GM20000 (cell line): ENCODE measurements at regions not wholly inside any gene's neighbourhood (a gene's known extent, or its start where the extent isn't known, plus 50 kb on each side); places are given as distances from the start of the nearest gene placed in this dataset.

Experiments
- DNase-seq: peaks from one replicate; pipeline ENCODE4 v3.0.0; 2012; ENCODE audit warnings: low spot score
- CTCF ChIP-seq: IDR thresholded peaks from 2 replicates; pipeline ENCODE4 v1.5.1; 2012; ENCODE audit warnings: mild to moderate bottlenecking, control low read depth; ENCODE audit errors: extremely low read depth, missing control alignments

- DNase-seq: no peak
Observed at GRCh38 chr12:67460388-67460787, 188.2 kb upstream of the DYRK2 start.

GRCh38 chr12:67468549-67469245 is 179.8 kb upstream of the DYRK2 start:
- no peak for DNase-seq
- no peak for TF ChIP-seq CTCF

More at GRCh38 chr12:67460388-67460787, 188.2 kb upstream of the DYRK2 start:
- no peak for TF ChIP-seq CTCF

GRCh38 chr12:67469666-67470065 is 178.9 kb upstream of the DYRK2 start:
- no peak for TF ChIP-seq CTCF
- no peak for DNase-seq

- DNase-seq: no peak
- no peak for TF ChIP-seq CTCF
Observed at GRCh38 chr12:67471810-67472209, 176.7 kb upstream of the DYRK2 start.

GRCh38 chr12:67472539-67472938 is 176.0 kb upstream of the DYRK2 start:
- TF ChIP-seq CTCF: no peak
- DNase-seq: no peak

GRCh38 chr12:67474934-67475620 is 173.5 kb upstream of the DYRK2 start:
- TF ChIP-seq CTCF: no peak
- DNase-seq: no peak

GRCh38 chr12:67475725-67476124 is 172.8 kb upstream of the DYRK2 start:
- DNase-seq: no peak
- TF ChIP-seq CTCF: no peak
